NCI-H2227 (cell line): ENCODE measurements at regions not wholly inside any gene's neighbourhood (a gene's known extent, or its start where the extent isn't known, plus 50 kb on each side); places are given as distances from the start of the nearest gene placed in this dataset.
"Not testable (repeated sequence)": the region's sequence is repeated elsewhere in the genome, so short reads cannot be mapped to it uniquely, and the experiment has no call there.

Source experiments
- DNase-seq: peaks from one replicate; lab custom pipeline; 2025; ENCODE audit not compliant: unreplicated experiment; lab: John Stamatoyannopoulos, UW

DNA sequence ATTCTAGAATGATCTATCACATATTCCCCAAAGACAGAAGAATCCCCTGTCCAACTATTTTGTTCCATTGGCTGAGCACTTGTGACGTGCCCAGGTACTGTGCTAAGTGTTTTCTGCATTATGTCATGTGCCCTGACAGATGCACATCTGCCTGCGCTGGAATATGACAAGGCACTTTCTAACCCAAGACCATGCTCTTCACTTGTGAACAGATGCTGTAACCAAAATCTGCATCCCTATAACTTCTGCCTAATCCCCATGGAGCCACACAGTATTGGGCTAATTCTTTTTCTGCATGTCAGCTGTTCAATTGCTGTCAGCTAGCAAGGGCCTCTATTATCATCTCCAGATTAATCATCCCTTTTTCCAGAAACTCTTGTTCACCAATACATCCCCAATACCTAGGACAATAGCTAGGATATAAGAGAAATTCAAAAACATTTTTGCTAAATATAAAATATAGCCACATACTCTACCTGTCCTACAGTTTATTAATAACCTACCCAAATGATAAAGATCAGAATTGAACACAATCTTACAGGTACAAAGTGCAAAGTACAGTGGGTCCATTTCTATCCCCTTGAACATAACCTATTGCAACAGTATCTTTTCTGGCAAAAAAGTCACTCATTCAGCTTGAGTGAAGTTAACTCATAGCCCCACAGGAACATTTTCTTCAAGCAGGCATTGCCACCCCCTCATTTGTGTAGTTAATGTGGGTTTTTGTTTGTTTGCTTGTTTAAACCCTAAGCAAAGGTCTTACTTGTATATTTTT lies 109.4 kb upstream of the LRRN1 start:
- no peak for DNase-seq

DNA sequence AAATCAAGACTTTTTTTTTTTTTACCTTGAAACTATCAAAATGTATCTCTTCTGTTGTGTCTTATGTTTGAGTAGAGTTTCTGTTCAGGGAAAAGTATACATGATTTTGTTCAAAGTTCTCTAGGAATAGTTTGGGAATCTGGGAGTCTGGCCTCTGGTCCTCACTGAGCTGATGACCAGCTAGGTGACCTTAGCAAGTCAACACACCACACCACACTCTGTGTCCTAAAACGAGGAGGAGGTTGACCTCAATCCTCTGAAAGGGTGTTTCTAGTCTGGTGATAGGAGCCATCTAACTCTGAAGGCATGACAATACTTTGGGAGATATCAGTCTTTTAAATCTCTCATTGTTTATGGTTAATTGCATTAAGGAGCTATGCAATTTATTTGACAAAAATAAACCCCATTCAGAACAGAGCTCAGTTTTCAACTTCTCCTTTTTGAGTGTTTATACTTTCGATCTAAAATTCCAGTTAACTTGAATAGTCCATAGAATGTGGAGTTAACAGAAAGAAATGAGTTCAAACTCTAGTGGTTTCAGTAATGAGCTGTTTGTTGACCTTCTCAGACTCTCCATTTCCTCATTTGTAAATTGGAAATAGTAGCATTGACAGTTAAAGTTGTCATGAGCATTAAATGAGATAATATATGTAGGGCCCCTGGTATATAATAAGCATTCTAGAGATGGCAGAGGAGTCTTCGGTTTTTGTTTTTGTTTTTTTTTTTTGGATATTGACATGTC lies 112.2 kb upstream of the LRRN1 start:
- no peak for DNase-seq

DNA sequence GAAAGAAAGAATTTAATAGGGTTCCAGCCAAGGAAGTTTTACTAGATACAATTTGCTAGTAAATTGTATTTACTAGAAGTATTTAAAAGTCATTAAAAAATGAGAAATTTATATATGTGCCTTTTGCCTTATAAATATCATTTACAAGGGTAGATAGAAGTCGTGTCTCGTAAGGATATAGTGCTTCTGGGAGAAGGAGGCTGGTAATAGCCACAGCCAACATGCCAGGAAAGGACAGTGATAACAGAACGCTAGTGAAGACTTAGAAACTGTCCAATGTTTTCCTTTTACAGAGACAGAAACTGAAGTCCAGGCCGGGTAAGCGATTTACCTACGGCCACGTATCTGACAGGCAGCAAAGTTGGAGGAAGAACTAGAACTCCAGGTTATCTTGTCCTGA lies 113.5 kb upstream of the LRRN1 start:
- no peak for DNase-seq

DNA sequence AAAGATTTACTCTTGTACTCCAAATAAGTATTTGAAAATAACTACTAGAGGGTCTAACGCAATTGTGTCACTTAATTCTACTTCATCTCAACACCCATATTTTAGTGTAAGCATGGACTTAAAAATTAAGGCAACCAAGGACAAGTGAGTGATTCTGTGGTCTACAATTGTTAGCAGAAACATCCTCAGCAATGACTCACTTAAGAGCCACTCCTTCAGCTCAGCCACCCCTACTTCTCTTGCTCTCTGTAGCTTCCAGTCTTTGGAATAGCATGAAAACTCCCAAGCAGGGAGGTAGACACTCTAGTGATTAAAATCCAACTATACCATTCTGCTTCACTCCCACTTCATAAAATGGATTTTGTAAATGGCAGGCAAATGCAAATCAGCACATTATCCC lies 116.0 kb upstream of the LRRN1 start:
- no peak for DNase-seq

DNA sequence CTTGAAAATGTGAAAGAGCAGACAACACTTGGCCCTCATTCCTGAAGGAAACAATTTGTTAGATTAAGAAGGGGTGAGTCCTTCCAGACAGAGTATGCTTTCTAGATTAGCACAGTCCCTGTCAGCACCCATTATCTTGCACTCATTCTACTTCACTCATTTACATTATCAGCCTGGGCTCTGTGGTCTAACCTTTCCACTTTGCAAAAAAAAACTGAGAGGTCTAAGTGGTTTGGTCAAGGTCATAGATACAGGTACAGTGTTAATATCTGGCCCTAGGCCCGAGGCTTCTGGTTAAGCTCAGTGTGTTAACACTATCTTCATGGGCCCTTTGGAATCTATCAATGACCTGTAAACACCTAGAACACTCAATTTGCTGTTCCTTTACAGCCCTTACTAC lies 123.4 kb upstream of the LRRN1 start:
- DNase-seq = no peak

DNA sequence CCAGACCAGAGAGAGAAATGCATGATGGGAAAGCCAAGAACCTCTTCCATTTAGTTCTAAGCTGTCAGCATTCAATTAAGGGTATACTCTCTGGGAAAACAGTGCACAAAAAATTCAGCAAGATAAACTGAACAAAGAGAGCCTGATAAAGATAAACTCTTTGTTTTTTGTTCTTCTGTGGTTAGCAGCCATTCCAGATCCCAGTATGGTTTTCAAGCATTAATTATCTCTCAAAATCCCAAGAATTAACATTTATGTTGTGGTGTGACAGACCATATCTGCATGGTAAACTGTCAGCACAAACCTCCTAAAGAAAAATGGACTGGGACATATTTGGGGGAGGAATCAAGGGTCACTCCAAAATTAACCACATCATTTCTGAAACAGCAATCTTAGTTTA lies 124.0 kb upstream of the LRRN1 start:
- no peak for DNase-seq

GRCh38 chr3:3666664-3667063 lies 132.6 kb upstream of the LRRN1 start:
- no peak for DNase-seq

DNA sequence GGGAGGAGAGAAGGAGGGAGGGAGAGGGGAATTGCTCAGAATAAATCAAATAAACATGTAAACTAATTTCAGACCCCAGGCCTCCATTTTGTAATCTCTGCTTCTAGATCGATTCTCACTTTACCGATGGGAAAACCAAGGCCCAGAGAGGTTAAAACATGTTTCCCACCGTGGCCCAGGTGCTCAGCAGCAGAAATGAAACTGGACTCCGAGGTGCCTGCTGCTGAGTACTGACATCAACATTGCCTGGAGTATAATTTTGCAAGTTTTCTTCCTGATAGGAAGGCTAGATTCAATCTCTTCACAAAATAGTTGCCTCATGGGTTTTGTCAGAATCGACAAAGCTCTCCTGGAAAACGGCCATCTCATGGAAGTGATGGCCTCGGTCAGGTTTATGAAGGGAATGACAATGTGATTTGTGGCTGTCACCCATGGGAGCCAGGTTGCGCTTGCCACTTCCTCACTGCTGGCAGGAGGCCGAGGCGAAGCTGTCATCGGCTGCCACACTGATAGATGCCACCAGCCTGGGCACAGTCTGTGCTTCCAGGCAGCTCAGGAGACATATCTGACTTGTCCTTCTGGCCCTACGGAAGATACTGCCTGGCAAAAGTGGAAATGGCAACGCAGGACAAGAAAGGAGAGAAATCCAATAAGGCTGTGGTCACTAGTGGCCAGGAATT lies 133.1 kb upstream of the LRRN1 start:
- no peak for DNase-seq

GRCh38 chr3:3665546-3665945 lies 133.7 kb upstream of the LRRN1 start:
- no peak for DNase-seq

DNA sequence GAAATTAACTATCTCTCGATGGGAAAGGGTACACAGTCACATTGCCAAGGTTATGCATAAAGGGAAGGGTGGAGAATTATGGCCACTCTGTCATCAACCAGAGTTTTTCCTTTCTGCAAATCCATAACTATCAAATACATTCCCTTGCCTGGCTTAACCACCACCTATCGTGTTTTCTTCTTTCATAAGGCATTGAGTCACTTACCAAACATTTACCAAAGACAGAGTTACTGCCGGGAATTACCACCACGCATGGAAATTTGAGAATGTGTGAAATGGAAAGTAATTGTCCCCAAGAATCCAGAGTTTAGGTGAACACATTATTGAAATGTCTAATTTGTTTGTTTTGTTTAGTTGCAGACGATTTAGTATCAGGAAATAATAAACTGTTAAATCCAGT lies 134.3 kb upstream of the LRRN1 start:
- DNase-seq = no peak

GRCh38 chr3:3662610-3663009 lies 136.6 kb upstream of the LRRN1 start:
- DNase-seq = no peak

GRCh38 chr3:3654916-3655315 lies 144.3 kb upstream of the LRRN1 start:
- DNase-seq = no peak

DNA sequence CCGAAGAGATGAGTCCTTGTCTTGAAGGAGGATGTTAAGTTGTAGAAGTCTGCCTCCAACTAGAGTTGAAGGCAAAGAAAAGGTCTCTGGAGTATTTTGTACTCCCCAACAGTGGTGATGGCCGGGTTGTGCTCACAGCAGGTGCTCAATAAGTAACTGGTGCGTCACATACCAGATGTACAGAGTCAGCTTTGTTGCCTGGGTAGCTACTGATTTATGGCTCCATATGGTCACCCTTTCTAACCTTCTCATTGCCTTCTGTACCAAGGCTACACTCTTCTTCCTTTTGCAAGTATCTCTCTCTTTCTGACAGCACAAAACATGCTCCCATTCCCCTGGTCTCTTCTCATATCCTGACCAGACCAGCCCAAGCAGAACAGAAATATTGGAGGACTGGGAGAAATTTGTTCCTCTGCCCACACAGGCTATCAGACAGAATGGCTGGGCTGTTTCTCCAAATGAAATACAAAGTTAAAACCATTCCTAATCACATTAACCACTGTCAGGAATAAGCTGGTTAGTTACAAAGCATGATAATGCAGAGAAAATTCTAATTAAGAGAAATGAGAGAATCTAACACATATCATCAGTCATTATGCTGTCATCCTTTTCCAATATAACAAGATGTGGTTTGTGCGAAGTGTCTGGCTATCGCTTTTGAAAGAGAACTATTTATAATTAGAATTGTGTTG lies 150.1 kb upstream of the LRRN1 start:
- no peak for DNase-seq

- DNase-seq = no peak
Measured at GRCh38 chr3:3646934-3647333, 152.3 kb upstream of the LRRN1 start.

DNA sequence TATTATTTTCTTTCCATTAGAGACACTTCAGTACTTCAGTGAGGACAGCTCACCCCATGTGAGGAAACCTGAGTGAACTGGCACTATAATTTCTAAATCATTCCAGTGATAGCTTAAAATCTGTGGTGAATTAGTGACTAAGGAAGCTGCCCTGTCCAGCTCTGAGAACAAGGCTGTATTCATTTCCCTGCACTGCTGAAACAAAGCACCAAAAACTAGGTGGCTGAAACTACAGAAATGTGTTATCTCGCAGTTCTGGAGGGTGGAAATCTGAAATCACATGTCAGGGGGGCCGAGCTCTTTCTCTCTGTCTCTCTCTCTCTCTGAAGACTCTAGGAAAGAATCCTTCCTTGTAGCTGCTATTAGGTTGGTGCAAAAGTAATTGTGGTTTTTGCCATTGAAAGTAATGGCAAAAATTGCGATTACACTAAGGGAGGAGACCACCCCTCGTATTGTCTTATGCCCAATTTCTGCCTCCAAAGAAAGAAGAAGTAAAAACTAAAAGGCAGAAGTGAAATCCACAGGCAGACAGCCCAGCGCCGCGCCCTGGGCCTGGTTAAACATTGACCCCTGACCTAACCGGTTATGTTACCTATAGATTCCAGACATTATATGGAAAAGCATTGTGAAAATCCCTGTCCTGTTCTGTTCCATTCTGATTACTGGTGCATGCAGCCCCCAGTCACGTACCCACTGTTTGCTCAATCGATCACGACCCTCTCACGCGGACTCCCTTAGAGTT lies 153.0 kb upstream of the LRRN1 start:
- not testable (repeated sequence) for DNase-seq

GRCh38 chr3:3641877-3642455 lies 157.3 kb upstream of the LRRN1 start:
- DNase-seq = no peak

- no peak for DNase-seq
Measured at GRCh38 chr3:3639078-3639477, 160.2 kb upstream of the LRRN1 start.

DNA sequence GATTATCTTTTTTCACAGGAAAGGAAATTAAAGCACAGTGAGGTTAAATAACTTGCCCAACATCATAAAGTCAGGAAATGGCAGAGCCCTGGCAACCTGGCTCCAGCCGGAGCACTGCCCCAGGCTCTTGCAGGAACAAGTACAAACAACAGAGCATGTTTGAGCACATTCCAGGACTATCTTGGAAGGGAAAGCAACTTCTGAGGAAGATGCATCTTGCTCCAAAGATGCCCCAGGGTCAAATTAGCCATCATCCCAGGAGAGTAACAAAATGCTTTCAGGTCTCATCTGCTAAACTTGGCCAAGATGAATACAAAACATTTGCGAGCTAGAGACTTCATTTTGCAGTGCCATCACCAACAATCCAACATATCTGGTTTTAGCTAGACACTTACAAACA lies 162.4 kb upstream of the LRRN1 start:
- no peak for DNase-seq

DNA sequence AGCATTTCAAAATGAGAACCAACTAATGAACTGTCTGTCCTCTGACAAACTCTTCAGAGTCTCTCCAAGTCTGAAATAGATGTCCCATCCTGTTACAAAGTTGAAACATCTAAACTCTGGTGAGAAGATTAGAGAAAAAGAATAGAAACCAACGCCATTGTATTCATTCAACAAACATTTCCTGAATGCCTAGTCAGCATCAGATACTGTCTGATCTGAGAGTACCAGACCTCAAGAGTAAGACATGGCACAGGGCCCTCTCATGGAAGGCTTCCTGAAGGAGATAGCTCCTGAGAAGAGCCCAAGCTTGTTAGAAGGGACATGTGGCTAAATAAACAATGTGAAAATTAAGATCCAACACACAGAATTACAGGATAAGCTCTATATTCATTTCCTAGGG lies 164.1 kb upstream of the LRRN1 start:
- no peak for DNase-seq

- no peak for DNase-seq
Measured at GRCh38 chr3:3634326-3634725, 164.9 kb upstream of the LRRN1 start.
